ENCODE measurements at regions not wholly inside any gene's neighbourhood (a gene's known extent, or its start where the extent isn't known, plus 50 kb on each side); places are given as distances from the start of the nearest gene placed in this dataset.

- TF ChIP-seq ZBTB7A (IDR thresholded peaks at IDR 0.05; ENCODE audit: low read depth): no peak; the same call in 1 of the 2 replicates
- TF ChIP-seq NFIC (IDR thresholded peaks at IDR 0.05): peak; percentile 91
- TF ChIP-seq EP300 (IDR thresholded peaks at IDR 0.05; ENCODE audit: borderline replicate concordance): peak; percentile 48
- TF ChIP-seq TCF12 (IDR thresholded peaks at IDR 0.05; ENCODE audit: low read depth): peak; percentile 78
- peak; percentile 73 for TF ChIP-seq MAX (IDR thresholded peaks at IDR 0.05)
- TF ChIP-seq TEAD4 (IDR thresholded peaks at IDR 0.05): 0 out of 2 replicates have a peak, but pooled peaks have one; percentile 23
- TF ChIP-seq EGR1 (IDR thresholded peaks at IDR 0.05): no peak
- TF ChIP-seq RAD21 (IDR thresholded peaks at IDR 0.05; ENCODE audit: low read depth): peak; percentile 18; the same call in 1 of the 2 replicates
- TF ChIP-seq USF1 (IDR thresholded peaks at IDR 0.05): no peak
Observed at GRCh38 chr2:120441744-120442471, 96.0 kb downstream of the INHBB start.

GRCh38 chr2:120442541-120442922 lies 96.6 kb downstream of the INHBB start:
- no peak for TF ChIP-seq TEAD4 (IDR thresholded peaks at IDR 0.05)
- no peak for TF ChIP-seq CEBPB (IDR thresholded peaks at IDR 0.05)
- no peak for TF ChIP-seq USF1 (IDR thresholded peaks at IDR 0.05)
- TF ChIP-seq YY1 (IDR thresholded peaks at IDR 0.05; ENCODE audit: low read depth): no peak
- TF ChIP-seq FOXM1 (IDR thresholded peaks at IDR 0.05; ENCODE audit: borderline replicate concordance, low read depth): no peak
- no peak for TF ChIP-seq EGR1 (IDR thresholded peaks at IDR 0.05)

GRCh38 chr2:120442923-120443571 lies 97.1 kb downstream of the INHBB start:
- TF ChIP-seq MAX (IDR thresholded peaks at IDR 0.05) (peak; percentile 60), ZBTB7A (IDR thresholded peaks at IDR 0.05; ENCODE audit: low read depth) (no peak), EGR1 (IDR thresholded peaks at IDR 0.05) (no peak), TCF12 (IDR thresholded peaks at IDR 0.05; ENCODE audit: low read depth) (no peak; the same call in 1 of the 2 replicates), NFIC (IDR thresholded peaks at IDR 0.05) (peak; percentile 10; the same call in 1 of the 2 replicates), CREB1 (IDR thresholded peaks at IDR 0.05; ENCODE audit: low read depth) (no peak), TAF1 (IDR thresholded peaks at IDR 0.05; ENCODE audit: low read depth) (peak; percentile 49; the same call in 1 of the 2 replicates), RAD21 (IDR thresholded peaks at IDR 0.05; ENCODE audit: low read depth) (no peak), REST (IDR thresholded peaks at IDR 0.05; ENCODE audit: low read depth) (no peak), USF1 (IDR thresholded peaks at IDR 0.05) (no peak), EP300 (IDR thresholded peaks at IDR 0.05; ENCODE audit: borderline replicate concordance) (no peak; the same call in 1 of the 2 replicates), TEAD4 (IDR thresholded peaks at IDR 0.05) (no peak), CEBPB (IDR thresholded peaks at IDR 0.05) (no peak)

GRCh38 chr2:120443946-120444345 lies 98.0 kb downstream of the INHBB start:
- TF ChIP-seq REST (IDR thresholded peaks at IDR 0.05; ENCODE audit: low read depth): no peak
- no peak for TF ChIP-seq CEBPB (IDR thresholded peaks at IDR 0.05)
- no peak for TF ChIP-seq USF1 (IDR thresholded peaks at IDR 0.05)
- TF ChIP-seq ZBTB7A (IDR thresholded peaks at IDR 0.05; ENCODE audit: low read depth): no peak
- no peak for TF ChIP-seq EGR1 (IDR thresholded peaks at IDR 0.05)
- TF ChIP-seq MAX (IDR thresholded peaks at IDR 0.05): no peak
- no peak for TF ChIP-seq RAD21 (IDR thresholded peaks at IDR 0.05; ENCODE audit: low read depth)
- TF ChIP-seq EP300 (IDR thresholded peaks at IDR 0.05; ENCODE audit: borderline replicate concordance): no peak
- no peak for TF ChIP-seq TCF12 (IDR thresholded peaks at IDR 0.05; ENCODE audit: low read depth)
- TF ChIP-seq FOXM1 (IDR thresholded peaks at IDR 0.05; ENCODE audit: borderline replicate concordance, low read depth): no peak
- TF ChIP-seq TEAD4 (IDR thresholded peaks at IDR 0.05): no peak
- no peak for TF ChIP-seq YY1 (IDR thresholded peaks at IDR 0.05; ENCODE audit: low read depth)
- TF ChIP-seq TAF1 (IDR thresholded peaks at IDR 0.05; ENCODE audit: low read depth): no peak
- no peak for TF ChIP-seq CREB1 (IDR thresholded peaks at IDR 0.05; ENCODE audit: low read depth)
- no peak for TF ChIP-seq NFIC (IDR thresholded peaks at IDR 0.05)
